Testis (tissue), 2 donors: ENCODE measurements at regions not wholly inside any gene's neighbourhood (a gene's known extent, or its start where the extent isn't known, plus 50 kb on each side); places are given as distances from the start of the nearest gene placed in this dataset.

ENCODE experiments used
- CTCF ChIP-seq, 3 experiments: fragments of 450-650 bp in 2 of 3; fragments of 200-600 bp in 1 of 3; sonication (generic) in 1 of 3; IDR thresholded peaks; one replicate each; pipeline ENCODE4 v1.5.1; 2016 to 2019; ENCODE audit warnings: antibody characterized with exemption in 3 of 3, mild to moderate bottlenecking in 2 of 3, moderate library complexity in 1 of 3
- POLR2A ChIP-seq: fragments of 450-650 bp; IDR thresholded peaks from one replicate; pipeline ENCODE4 v1.6.1; 2017; ENCODE audit warnings: antibody characterized with exemption, mild to moderate bottlenecking, moderate library complexity

GRCh38 chr4:92237559-92237958 is 66.2 kb upstream of the GRID2 start:
- TF ChIP-seq CTCF (IDR thresholded peaks at IDR 0.05) (no peak), POLR2A (no peak)
